Smooth muscle cell of the brain vasculature (primary cell): ENCODE measurements at regions not wholly inside any gene's neighbourhood (a gene's known extent, or its start where the extent isn't known, plus 50 kb on each side); places are given as distances from the start of the nearest gene placed in this dataset.
"Not testable (repeated sequence)": the region's sequence is repeated elsewhere in the genome, so short reads cannot be mapped to it uniquely, and the experiment has no call there.

Experiments
- DNase-seq: peaks from one replicate; pipeline ENCODE4 v3.0.0-alpha.2; 2012; ENCODE audit warnings: low read depth, low spot score

GRCh38 chr7:98771941-98772603 is 97.7 kb downstream of the TMEM130 start:
- no peak for DNase-seq

GRCh38 chr7:98774884-98775283 is 94.9 kb downstream of the TMEM130 start:
- no peak for DNase-seq

- no peak for DNase-seq
Observed at GRCh38 chr7:98777051-98777450, 92.8 kb downstream of the TMEM130 start.

GRCh38 chr7:98778421-98778820 is 91.4 kb downstream of the TMEM130 start:
- no peak for DNase-seq

- DNase-seq = no peak
Observed at GRCh38 chr7:98779800-98780587, 89.8 kb downstream of the TMEM130 start.

- DNase-seq = no peak
Observed at GRCh38 chr7:98784216-98784785, 85.5 kb downstream of the TMEM130 start.

GRCh38 chr7:98785929-98786571 is 83.8 kb downstream of the TMEM130 start:
- no peak for DNase-seq

GRCh38 chr7:98788966-98789365 is 80.8 kb downstream of the TMEM130 start:
- DNase-seq = no peak

GRCh38 chr7:98794453-98794852 is 75.4 kb downstream of the TMEM130 start:
- DNase-seq = not testable (repeated sequence)

- no peak for DNase-seq
Observed at GRCh38 chr7:98795741-98796493, 73.9 kb downstream of the TMEM130 start.
